ENCODE measurements at regions not wholly inside any gene's neighbourhood (a gene's known extent, or its start where the extent isn't known, plus 50 kb on each side); places are given as distances from the start of the nearest gene placed in this dataset.

DNA sequence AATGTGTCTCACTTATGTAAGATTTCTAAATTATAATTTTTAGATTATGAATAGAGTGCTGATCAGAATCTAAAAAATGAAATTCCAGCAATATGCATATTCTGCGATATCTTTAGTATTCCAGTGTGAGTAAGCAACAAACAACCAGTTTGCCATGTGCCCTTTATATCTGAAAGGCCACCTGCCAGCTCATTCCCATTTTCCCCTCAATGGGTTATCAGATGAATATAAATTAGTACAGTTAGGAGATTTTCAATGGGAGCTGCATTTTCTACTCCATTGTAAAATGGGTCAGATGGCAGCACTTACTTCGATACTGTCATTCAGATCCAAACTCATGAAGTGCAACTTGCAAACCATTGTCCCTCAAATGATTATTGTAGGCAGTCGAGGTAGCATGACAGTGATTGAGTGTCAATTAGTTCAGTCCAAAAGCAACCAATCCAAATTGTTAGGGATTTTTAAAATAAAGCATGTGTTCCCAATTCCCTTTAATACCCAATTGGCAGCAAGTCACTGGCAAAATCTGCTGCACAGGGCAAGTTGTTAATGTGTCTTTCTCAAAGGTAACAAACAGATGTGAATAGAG, 680.3 kb downstream of the LRRIQ3 start:
- H3K27ac ChIP-seq (ENCODE audit: low read depth, low read length, severe bottlenecking), result no peak overlapping the region

DNA sequence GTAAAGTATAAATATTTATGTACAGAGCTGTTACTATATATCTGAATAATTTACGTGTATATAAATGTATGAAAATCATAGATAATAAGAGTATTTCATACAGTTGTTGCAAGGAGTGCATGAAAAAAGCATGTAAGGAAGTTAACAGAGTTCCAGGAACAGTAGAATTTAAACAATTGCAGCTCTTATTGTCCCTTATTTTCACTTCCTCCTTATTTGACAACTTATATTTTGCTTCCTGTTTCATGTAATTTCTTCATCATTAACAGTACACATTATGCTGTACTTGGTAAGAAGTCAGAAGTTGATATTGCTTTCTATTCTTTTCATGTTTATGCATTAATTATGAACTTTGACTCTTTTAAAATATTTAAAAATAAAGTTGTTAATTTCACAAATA, 681.5 kb downstream of the LRRIQ3 start:
- Histone ChIP-seq H3K4me3 (ENCODE audit: extremely low read depth, insufficient read depth, low read length, poor library complexity, severe bottlenecking) (no peak overlapping the region), H3K36me3 (ENCODE audit: control insufficient read depth, insufficient read depth, low read length) (no peaks in the 10 kb centered on the region), H3K9me3 (ENCODE audit: control insufficient read depth, low read length) (no peaks in the 10 kb centered on the region), H3K4me1 (ENCODE audit: control insufficient read depth, insufficient read depth, low read length, poor library complexity, severe bottlenecking) (no peaks in the 10 kb centered on the region), H3K27ac (ENCODE audit: low read depth, low read length, severe bottlenecking) (no peak overlapping the region)
- WGBS, 2 experiments (ENCODE audit: insufficient coverage in 2 of 2), result no CpG with 5 or more reads among the region's 1 CpG

More for the DNA sequence above, 680.3 kb downstream of the LRRIQ3 start:
- H3K9me3 ChIP-seq (ENCODE audit: control insufficient read depth, low read length), result no peaks in the 10 kb centered on the region
- no peak overlapping the region for H3K4me3 ChIP-seq (ENCODE audit: extremely low read depth, insufficient read depth, low read length, poor library complexity, severe bottlenecking)
- 93% methylated on average over 2 of the region's 3 CpGs; no CpG with 5 or more reads in 1 of the 2 experiments for WGBS, 2 experiments (ENCODE audit: insufficient coverage in 2 of 2)
- no peaks in the 10 kb centered on the region for H3K4me1 ChIP-seq (ENCODE audit: control insufficient read depth, insufficient read depth, low read length, poor library complexity, severe bottlenecking)
- H3K36me3 ChIP-seq (ENCODE audit: control insufficient read depth, insufficient read depth, low read length), result no peaks in the 10 kb centered on the region

DNA sequence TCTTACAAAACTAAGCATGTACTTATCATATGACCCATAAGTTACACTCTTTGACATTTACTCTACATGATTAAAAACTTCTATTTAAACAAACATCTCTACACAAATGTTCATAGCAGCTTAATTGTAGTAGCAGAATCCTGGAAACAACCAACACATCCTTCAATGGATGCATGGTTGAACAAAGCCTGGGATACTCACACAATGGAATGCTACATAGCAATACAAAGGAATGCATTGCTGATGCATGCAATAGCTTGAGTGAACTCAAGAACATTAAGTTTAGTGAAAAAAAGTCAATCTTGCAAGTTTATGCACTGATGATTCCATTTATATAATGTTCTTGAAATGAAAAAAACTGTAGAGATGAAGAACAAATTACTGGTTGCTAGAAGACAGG, 686.9 kb downstream of the LRRIQ3 start:
- no peak overlapping the region for H3K27ac ChIP-seq (ENCODE audit: low read depth, low read length, severe bottlenecking)
- no peak overlapping the region for H3K4me3 ChIP-seq (ENCODE audit: extremely low read depth, insufficient read depth, low read length, poor library complexity, severe bottlenecking)
- H3K9me3 ChIP-seq (ENCODE audit: control insufficient read depth, low read length), result no peaks in the 10 kb centered on the region
- H3K36me3 ChIP-seq (ENCODE audit: control insufficient read depth, insufficient read depth, low read length), result no peaks in the 10 kb centered on the region
- no peaks in the 10 kb centered on the region for H3K4me1 ChIP-seq (ENCODE audit: control insufficient read depth, insufficient read depth, low read length, poor library complexity, severe bottlenecking)

DNA sequence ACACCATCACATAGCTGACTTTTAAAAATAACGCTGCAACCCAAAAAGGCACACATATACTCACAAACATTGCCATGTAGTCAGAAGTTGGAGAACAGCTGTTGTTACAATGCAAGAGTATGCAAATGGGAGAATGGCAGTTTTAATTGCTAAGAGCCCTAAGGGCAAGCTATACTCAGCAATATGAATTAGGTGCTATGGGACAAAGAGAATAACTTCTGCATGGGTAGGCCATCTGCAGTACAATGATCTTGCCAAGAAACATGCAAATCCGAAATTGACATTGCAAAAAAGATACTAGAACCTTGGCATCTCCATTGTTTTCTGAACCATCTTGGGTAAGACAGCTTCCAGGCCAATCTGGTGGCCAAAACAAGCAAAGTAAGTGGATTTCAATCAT, 697.8 kb downstream of the LRRIQ3 start:
- Histone ChIP-seq H3K27ac (ENCODE audit: low read depth, low read length, severe bottlenecking) (no peak overlapping the region), H3K4me1 (ENCODE audit: control insufficient read depth, insufficient read depth, low read length, poor library complexity, severe bottlenecking) (no peaks in the 10 kb centered on the region), H3K4me3 (ENCODE audit: extremely low read depth, insufficient read depth, low read length, poor library complexity, severe bottlenecking) (no peak overlapping the region), H3K9me3 (ENCODE audit: control insufficient read depth, low read length) (no peaks in the 10 kb centered on the region), H3K36me3 (ENCODE audit: control insufficient read depth, insufficient read depth, low read length) (no peaks in the 10 kb centered on the region)
- 50 to 75% methylated on average over 1 of the region's 2 CpGs for WGBS, 2 experiments (ENCODE audit: insufficient coverage in 2 of 2)

DNA sequence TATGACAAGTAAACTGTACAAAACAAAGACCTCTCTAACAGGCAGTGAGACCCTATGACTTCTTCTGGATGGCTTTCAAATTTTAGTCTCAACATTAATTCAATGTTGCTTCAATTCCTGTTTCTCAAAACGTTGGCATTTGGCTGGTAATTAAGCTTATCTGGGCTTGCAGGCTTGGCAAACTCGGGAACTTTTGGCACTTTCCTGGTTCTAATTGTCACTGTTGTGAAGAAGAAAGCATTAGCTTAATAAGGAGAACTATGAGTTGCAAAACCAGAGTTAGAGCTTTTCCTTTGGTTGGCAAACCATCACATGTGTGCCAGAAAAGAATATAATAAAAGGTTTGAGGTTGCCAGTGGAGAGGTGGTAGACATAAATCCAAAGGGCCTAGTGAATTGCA, 698.3 kb downstream of the LRRIQ3 start:
- Histone ChIP-seq H3K4me1 (ENCODE audit: control insufficient read depth, insufficient read depth, low read length, poor library complexity, severe bottlenecking) (no peaks in the 10 kb centered on the region), H3K9me3 (ENCODE audit: control insufficient read depth, low read length) (no peaks in the 10 kb centered on the region), H3K4me3 (ENCODE audit: extremely low read depth, insufficient read depth, low read length, poor library complexity, severe bottlenecking) (no peak overlapping the region), H3K27ac (ENCODE audit: low read depth, low read length, severe bottlenecking) (no peak overlapping the region), H3K36me3 (ENCODE audit: control insufficient read depth, insufficient read depth, low read length) (no peaks in the 10 kb centered on the region)
- 58 to 73% methylated on average over 1 to 2 of the region's 2 CpGs for WGBS, 2 experiments (ENCODE audit: insufficient coverage in 2 of 2)

DNA sequence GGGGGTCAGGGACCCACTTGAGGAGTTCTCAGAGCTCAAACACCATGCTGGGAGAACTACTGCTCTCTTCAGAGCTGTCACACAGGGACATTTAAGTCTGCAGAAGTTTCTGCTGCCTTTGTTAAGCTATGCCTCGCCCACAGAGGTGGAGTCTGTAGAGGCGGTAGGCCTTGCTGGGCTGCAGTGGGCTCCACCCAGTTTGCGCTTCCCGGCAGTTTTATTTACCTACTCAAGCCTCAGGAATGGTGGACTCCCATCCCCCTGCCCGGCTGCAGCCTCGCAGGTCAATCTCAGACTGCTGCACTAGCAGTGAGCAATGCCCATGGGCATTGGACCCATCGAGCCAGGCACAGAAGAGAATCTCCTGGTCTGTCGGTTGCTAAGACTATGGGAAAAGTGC, 706.4 kb downstream of the LRRIQ3 start:
- no peaks in the 10 kb centered on the region for H3K36me3 ChIP-seq (ENCODE audit: control insufficient read depth, insufficient read depth, low read length)
- H3K4me3 ChIP-seq (ENCODE audit: extremely low read depth, insufficient read depth, low read length, poor library complexity, severe bottlenecking), result no peak overlapping the region
- 87 to 96% methylated on average over 6 to 8 of the region's 8 CpGs for WGBS, 2 experiments (ENCODE audit: insufficient coverage in 2 of 2)
- H3K9me3 ChIP-seq (ENCODE audit: control insufficient read depth, low read length), result no peaks in the 10 kb centered on the region
- no peak overlapping the region for H3K27ac ChIP-seq (ENCODE audit: low read depth, low read length, severe bottlenecking)
- no peaks in the 10 kb centered on the region for H3K4me1 ChIP-seq (ENCODE audit: control insufficient read depth, insufficient read depth, low read length, poor library complexity, severe bottlenecking)

DNA sequence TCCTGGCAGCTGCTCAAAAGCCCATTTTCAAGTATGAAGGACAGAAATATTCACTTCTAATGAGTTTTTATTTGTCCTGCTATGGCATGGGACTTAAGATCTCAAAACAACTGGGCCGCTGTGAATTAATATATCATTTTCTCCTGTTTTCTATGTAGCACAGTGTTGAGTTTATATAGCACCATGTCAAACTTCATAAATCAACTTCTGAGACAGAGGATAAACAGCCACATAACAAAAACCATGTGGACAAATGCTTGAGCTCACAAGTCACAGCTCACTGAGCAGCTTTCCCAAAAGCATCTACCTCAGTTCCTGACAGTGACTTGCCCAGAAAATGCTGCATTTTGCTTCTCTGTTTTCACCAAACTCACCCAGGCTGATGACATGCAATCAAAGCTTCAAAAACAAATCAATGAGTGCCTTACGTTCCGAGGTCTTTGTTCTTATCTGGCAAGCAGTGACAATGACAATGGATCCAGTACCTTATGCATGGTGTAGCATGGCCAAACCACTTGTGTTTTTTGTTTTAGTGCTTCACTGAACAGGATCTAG, 722.6 kb downstream of the LRRIQ3 start:
- no peaks in the 10 kb centered on the region for H3K4me1 ChIP-seq (ENCODE audit: control insufficient read depth, insufficient read depth, low read length, poor library complexity, severe bottlenecking)
- H3K27ac ChIP-seq (ENCODE audit: low read depth, low read length, severe bottlenecking), result no peak overlapping the region
- no peaks in the 10 kb centered on the region for H3K9me3 ChIP-seq (ENCODE audit: control insufficient read depth, low read length)
- no peak overlapping the region for H3K4me3 ChIP-seq (ENCODE audit: extremely low read depth, insufficient read depth, low read length, poor library complexity, severe bottlenecking)
- 93% methylated on average over 2 of the region's 3 CpGs for WGBS, 2 experiments (ENCODE audit: insufficient coverage in 2 of 2)
- H3K36me3 ChIP-seq (ENCODE audit: control insufficient read depth, insufficient read depth, low read length), result no peaks in the 10 kb centered on the region

DNA sequence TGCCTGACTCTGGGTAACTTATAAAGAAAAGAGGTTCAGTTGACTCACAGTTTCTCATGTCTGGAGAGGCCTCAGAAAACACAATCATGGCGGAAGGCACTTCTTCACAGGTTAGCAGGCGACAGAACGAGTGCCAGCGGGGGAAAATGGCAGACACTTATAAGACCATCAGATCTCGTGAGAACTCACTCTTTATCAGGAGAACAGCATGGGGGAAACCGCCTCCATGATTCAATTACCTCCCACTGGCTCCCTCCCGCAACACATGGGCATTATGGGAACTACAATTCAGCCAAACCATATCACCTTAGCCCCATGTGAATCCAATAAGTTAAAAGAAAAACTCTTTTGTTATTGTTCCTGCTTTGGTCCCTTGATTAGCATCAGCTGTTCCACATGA, 725.2 kb downstream of the LRRIQ3 start:
- 88 to 92% methylated on average over 7 of the region's 7 CpGs for WGBS, 2 experiments (ENCODE audit: insufficient coverage in 2 of 2)
- Histone ChIP-seq H3K4me3 (ENCODE audit: extremely low read depth, insufficient read depth, low read length, poor library complexity, severe bottlenecking) (no peak overlapping the region), H3K36me3 (ENCODE audit: control insufficient read depth, insufficient read depth, low read length) (no peaks in the 10 kb centered on the region), H3K27ac (ENCODE audit: low read depth, low read length, severe bottlenecking) (no peak overlapping the region), H3K9me3 (ENCODE audit: control insufficient read depth, low read length) (no peaks in the 10 kb centered on the region), H3K4me1 (ENCODE audit: control insufficient read depth, insufficient read depth, low read length, poor library complexity, severe bottlenecking) (no peaks in the 10 kb centered on the region)

DNA sequence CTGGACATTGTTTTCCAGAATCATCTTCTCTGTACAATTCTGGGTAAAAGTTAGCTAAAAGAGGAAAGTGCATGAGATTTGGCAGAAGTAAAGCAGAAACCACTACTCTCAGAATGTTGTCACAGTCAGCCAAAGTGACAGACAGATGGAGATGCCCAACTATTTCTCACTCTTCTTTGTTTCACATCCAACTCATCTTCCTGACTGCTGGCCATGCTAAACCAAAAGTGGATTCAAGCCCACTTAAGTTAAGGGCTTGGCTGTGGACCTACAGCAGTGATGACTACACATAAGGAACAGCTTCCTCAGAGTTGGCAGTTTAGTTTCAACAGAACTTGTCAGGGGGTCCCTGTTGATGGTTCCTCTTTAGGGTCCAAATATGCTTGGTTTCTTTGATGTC, 730.2 kb downstream of the LRRIQ3 start:
- Histone ChIP-seq H3K9me3 (ENCODE audit: control insufficient read depth, low read length) (no peaks in the 10 kb centered on the region), H3K36me3 (ENCODE audit: control insufficient read depth, insufficient read depth, low read length) (no peaks in the 10 kb centered on the region)

DNA sequence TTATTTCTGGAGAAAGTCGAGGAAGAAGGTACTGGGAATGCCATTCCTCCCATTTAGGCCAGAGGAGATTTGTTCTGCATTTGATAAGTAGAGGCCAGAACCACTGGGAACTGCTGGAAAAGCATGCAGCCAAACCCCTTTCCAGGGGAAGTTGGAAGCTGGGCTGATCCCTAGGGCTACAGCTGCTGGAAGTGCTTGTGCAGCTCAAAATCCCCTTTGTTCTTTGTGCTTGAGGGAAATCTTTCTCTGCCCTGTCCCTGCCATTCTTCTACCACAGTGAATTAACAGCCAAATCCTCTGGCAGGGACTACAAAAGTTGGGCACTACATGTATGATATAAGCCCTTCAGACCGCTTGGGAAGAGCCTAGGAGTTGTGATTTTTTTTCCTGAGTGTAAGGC, 734.1 kb downstream of the LRRIQ3 start:
- H3K4me3 ChIP-seq (ENCODE audit: extremely low read depth, insufficient read depth, low read length, poor library complexity, severe bottlenecking), result no peak overlapping the region
- no peaks in the 10 kb centered on the region for H3K36me3 ChIP-seq (ENCODE audit: control insufficient read depth, insufficient read depth, low read length)
- H3K9me3 ChIP-seq (ENCODE audit: control insufficient read depth, low read length), result no peaks in the 10 kb centered on the region
- no peak overlapping the region for H3K27ac ChIP-seq (ENCODE audit: low read depth, low read length, severe bottlenecking)
- H3K4me1 ChIP-seq (ENCODE audit: control insufficient read depth, insufficient read depth, low read length, poor library complexity, severe bottlenecking), result no peaks in the 10 kb centered on the region
- whole genome bisulfite sequencing, 2 experiments (ENCODE audit: insufficient coverage in 2 of 2), result 60 to 100% methylated on average over 1 of the region's 2 CpGs

More for the DNA sequence above, 730.2 kb downstream of the LRRIQ3 start:
- H3K4me3 ChIP-seq (ENCODE audit: extremely low read depth, insufficient read depth, low read length, poor library complexity, severe bottlenecking), result no peak overlapping the region
- H3K27ac ChIP-seq (ENCODE audit: low read depth, low read length, severe bottlenecking), result no peak overlapping the region
- no peaks in the 10 kb centered on the region for H3K4me1 ChIP-seq (ENCODE audit: control insufficient read depth, insufficient read depth, low read length, poor library complexity, severe bottlenecking)

DNA sequence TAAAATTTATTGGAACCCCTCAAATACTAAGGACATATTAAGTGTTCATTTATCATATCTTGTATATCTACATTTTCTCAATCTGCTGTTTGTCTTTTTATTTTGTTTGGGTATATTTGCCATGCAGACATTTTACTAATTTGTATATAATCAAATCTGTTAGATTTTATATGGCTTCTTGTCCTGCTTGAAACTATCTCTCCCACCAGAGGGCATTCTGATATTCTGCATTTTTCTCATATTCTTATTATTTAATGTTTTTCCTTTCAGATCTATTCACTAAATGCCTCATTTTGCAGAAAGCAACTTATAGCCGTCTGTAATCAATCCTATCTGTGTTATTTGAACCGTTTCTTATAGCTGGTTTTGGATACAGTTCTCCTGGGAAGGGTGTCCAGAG, 745.5 kb downstream of the LRRIQ3 start:
- Histone ChIP-seq H3K4me3 (ENCODE audit: extremely low read depth, insufficient read depth, low read length, poor library complexity, severe bottlenecking) (no peak overlapping the region), H3K27ac (ENCODE audit: low read depth, low read length, severe bottlenecking) (no peak overlapping the region), H3K4me1 (ENCODE audit: control insufficient read depth, insufficient read depth, low read length, poor library complexity, severe bottlenecking) (no peaks in the 10 kb centered on the region), H3K9me3 (ENCODE audit: control insufficient read depth, low read length) (no peaks in the 10 kb centered on the region), H3K36me3 (ENCODE audit: control insufficient read depth, insufficient read depth, low read length) (no peaks in the 10 kb centered on the region)
- no CpG with 5 or more reads among the region's 2 CpGs for WGBS, 2 experiments (ENCODE audit: insufficient coverage in 2 of 2)

Data from mesodermal cell (in vitro differentiated cells).